ENCODE measurements at regions not wholly inside any gene's neighbourhood (a gene's known extent, or its start where the extent isn't known, plus 50 kb on each side); places are given as distances from the start of the nearest gene placed in this dataset.

DNA sequence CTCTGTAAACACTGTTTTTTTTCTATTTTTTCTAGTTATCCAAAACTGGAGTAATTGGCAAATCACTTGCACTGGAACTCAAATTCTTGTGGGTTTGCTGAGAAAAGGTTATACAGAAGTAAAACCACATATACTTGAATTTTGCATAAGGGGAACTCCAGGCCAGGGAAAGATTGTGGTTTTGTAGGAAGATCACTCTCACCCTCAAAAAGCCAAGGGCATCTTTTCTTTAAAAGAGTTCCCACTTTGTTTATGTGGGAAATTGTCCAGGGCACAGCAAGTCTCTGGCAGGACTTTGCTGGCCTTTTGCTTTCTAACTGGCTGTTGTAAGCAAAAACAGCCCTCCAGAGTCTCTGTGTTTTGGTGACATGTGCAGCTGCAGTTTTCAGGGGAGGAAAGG is 340.3 kb upstream of the RBMS3 start:
- no peak overlapping the region for H3K4me3 ChIP-seq (ENCODE audit: low read depth, low read length)

DNA sequence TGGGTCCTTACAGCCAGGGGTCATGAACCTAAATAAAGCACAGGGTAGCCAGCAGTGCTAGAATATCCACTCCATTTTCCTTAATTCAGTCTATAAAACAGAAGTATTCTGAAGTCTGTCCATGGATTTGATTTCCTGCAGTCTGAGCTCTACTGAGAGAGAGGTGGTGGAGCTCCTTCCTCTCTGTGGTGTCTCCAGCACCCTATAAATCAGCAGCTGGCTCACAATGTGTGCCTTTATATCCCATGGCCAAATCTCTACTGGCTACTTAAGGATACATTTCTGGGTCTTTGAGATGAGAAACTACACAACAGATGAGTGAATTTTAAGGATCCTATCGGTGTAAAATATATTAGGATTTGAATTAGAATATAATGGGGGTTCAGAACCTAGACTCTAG is 339.9 kb upstream of the RBMS3 start:
- H3K4me3 ChIP-seq (ENCODE audit: low read depth, low read length) = no peak overlapping the region

DNA sequence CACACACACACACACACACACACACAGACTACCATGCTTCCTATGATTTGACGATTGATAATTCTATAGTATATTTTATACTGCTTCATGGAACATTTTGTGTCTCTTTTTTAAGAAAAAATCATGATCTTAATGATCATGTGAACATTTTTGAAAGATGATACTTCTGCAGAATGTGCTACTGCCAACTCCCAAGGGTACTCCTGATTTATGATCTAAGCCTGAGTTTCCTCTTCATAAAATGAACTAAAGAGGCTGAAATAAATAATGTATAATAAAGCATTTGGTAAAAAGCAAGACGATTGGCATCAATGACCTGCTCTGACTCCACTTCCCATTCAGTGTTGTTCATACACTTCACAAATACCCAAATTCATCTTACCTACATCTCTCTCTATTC is 333.8 kb upstream of the RBMS3 start:
- no peak overlapping the region for H3K4me3 ChIP-seq (ENCODE audit: low read depth, low read length)

DNA sequence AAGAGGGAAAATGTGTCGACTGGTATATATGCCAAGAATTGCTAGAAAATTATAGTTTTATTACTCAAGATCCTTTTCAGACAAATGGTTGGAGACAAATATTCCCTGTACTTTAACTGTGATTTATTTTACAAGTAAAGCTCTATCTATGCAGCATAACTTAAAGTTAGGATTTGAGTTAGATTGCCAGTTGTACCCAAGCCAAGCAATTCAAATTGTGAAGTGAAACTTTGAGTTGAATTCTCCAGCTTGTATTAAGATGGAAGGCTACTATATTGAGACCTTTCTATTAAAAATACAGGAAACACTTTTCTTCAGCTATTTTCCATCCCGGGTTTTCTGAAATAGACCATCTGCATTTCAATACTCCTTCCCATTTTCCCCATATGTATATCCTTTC is 333.1 kb upstream of the RBMS3 start:
- H3K4me3 ChIP-seq (ENCODE audit: low read depth, low read length) = no peak overlapping the region

DNA sequence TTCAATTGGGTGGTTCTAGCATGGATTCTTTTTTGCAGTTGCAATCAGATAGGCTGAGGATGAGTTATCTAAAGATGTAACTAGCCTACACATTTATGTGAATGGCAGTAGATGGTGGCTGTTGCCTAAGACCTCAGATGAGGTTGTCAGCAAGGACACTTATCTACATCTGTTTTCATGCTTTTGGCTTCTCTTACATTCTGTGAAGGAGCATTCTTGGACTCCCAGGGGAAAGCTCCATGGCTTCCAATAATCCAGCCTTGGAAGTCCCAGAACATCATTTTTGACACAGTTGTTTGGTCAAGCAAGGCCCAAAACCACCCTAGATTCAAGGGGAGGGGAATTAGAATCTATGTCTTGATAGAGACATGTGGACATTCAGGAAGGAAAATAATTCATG is 332.2 kb upstream of the RBMS3 start:
- H3K4me3 ChIP-seq (ENCODE audit: low read depth, low read length) = no peak overlapping the region

DNA sequence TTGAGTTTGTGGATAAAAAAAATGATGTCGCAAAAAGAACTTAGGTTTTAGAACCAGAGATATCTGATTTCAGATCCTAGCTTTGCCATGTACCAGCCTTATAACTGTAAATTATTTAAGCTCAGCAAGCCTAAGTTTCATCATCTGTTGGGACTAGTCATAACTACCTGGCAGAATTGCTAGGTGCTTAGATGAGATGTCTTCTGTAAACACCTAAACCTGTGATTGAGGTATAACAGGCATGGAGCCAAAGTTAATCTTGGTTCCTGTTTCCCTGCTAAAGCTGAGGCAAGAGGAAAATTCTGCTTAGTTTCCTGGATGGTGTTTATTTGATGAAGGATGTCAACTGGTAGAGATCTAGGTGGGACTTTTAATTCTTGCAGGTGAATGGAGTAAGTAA is 331.3 kb upstream of the RBMS3 start:
- no peak overlapping the region for H3K4me3 ChIP-seq (ENCODE audit: low read depth, low read length)

DNA sequence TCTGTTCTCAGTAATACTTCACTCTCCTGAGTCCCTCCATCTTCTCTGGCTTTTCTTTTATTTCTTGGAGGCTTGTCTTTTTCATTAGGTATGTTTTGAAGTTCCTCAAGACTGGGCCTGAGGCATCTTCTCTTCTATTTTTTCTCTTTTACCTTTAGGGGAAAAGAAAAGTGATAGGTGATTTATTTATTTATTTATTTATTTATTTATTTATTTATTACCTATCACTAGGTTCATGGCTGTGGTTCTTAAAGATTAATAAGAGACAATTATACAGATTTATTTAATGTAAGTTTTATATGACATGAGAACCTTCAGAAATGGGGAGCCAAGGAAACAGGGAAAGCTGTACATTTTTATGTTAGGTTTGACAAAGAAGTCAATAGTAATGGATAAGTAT is 330.3 kb upstream of the RBMS3 start:
- no peak overlapping the region for H3K4me3 ChIP-seq (ENCODE audit: low read depth, low read length)

DNA sequence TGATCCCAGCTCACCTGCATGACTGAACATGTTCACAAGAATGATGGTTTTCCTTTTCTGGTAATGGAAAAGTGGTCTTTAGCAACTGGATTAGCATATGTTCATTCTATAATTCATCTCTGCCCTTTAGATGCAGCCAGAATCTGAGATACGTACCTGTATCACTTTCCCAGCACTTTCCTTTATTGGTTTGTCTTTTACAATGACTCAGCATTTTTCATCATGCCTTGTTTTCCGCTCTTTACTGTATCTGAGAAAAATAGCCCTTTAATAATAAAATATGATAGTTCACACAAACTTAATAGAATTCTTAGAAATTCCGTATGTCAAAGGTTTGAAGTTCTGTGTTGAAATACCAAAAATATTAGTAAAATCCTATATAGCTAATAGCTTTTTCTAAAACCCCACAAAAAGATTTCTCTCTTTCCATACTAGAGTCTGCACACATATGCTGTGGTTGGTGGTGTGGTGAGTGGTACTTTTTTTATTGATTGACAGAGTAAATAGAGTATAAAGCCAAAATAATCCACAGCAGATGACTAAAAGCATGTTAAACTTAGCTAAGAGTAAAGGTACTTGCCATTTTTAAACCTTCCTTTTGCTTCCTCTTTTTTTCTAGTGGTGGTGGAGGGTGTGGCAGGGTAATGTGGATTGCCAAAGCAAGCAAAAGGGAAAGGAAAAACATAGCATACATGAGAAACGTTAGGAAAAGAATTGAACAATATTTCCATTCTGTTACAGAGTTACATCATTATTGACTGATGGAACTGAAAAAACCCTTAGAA is 328.9 kb upstream of the RBMS3 start:
- H3K4me3 ChIP-seq (ENCODE audit: low read depth, low read length) = no peak overlapping the region

DNA sequence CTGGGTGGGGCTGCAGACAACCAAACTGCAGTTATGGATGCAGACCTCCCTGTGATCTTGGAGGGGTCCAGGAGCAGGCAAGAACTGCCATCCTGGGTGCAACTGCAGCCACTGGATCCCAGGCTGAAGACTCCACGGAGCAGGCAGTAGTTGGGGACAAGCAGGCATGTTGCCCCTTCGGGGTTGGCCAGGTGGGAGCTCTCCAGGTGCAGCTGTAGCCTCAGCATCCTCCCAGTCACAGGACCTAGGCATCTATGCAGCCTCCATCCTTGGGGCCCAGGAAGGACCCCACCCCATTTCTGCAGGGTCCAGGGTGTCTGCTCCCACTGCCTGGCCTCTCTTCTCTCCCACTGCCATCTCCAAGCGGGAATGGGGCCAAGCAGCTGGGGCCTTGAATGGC is 322.2 kb upstream of the RBMS3 start:
- H3K4me3 ChIP-seq (ENCODE audit: low read depth, low read length) = no peak overlapping the region

DNA sequence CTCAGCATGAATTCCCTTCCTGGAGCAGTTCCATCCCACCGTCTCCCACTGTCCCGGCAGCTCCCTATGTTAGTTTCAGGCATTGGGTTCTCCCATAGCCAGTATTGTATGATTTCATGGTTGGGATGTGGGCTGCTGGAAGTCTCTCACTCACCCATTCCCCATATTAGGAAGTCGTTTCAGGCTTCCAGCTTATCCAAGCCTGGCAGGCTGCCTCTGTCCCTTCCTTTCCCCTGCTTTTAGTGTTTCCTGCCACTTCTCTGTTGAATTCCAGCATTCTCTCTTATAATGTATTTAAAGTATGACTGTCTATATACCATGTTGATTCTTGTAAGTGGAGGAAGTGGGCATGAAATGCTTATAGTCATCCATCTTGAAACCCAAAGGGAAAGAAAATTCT is 309.7 kb upstream of the RBMS3 start:
- no peak overlapping the region for H3K4me3 ChIP-seq (ENCODE audit: low read depth, low read length)

DNA sequence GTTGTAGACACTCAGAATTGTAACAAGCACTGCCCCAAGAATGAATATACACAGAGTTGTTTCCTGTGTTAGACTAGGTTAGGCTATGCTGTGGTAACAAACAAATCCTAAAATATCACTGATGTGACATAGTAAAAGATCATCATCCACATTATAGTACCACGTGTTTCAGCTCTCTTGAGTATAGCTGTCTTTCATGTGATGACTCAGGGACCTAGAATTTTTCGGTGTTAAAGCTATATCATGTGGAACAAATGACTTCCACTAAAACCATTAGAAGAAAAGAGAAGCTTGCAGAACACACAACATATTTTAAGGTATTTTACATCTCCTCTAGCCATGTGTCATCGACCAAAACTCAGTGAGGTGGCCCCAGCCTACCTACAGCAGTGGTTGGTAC is 307.9 kb upstream of the RBMS3 start:
- H3K4me3 ChIP-seq (ENCODE audit: low read depth, low read length) = no peak overlapping the region

DNA sequence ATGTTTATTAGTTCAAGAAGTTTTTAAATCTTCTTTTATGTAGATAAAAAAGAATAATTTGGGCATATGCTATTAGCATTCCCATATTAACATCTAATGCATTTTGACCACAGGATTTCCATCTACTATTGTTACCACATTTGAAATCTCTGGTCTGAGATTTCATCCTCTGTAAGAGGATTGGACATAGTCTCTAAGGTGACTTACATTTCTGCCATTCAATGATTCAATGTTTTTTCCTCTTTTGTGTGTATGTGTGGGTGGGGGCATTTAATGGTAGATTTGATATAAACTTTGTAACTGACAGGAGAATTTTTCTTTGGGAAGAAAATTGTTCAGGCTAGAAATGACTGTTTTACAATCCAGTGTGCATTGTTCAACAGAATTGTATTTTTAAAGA is 307.3 kb upstream of the RBMS3 start:
- H3K4me3 ChIP-seq (ENCODE audit: low read depth, low read length) = no peak overlapping the region

DNA sequence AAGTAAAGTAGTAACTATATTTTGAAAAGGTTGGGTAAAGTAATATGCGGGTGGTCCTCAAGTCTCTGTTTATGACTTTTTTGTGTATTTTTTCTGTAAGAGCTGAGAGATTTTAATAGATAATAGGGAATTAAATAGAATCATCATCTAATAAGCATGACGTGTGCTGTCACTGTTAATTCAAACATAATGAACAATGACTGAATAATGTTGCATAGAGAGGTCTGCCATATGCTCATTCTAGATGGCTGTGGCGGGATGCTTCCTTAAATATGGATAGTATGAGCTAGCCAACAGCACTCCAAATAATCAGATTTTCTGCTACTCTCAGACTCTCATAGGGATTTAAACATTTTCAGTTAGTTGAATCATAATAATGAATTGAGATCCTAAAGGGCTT is 302.8 kb upstream of the RBMS3 start:
- H3K4me3 ChIP-seq (ENCODE audit: low read depth, low read length) = no peak overlapping the region

DNA sequence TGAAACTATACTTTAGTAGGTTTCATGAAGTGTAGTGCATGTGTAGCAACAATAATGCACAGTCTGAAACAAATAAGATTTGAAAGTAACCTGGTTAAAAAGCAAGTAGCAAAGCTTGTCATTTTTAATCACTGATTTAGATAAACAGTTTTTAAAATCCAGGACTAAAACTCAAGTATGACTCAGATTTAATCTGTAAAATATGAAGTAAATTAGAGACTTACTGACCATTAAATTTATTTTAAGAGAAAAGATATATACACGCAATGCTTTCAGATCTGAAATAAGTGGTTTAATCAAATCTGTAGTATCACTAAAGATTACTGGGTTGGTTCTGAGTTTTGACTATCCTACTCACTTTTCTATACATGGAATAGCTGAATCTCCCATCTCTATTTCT is 300.7 kb upstream of the RBMS3 start:
- no peak overlapping the region for H3K4me3 ChIP-seq (ENCODE audit: low read depth, low read length)

DNA sequence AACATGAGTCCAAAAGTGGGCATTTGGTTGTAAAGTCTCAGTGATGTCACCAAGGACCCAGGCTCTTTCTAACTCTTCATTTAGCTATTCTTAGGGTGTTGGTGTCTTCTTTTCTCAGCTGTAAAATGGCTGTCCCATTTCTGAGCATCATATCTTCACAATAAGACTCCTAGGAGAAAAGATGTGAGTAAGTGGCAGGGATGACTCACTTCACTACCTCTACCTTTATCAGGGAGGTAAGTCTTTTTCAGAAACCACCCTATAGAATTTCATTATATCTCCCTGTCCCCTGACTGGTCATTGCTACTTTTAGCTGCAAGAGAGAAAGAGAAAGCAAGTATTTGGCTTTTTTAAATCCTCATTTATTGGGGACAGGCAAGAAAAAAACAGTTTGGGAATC is 300.2 kb upstream of the RBMS3 start:
- H3K4me3 ChIP-seq (ENCODE audit: low read depth, low read length) = no peak overlapping the region

DNA sequence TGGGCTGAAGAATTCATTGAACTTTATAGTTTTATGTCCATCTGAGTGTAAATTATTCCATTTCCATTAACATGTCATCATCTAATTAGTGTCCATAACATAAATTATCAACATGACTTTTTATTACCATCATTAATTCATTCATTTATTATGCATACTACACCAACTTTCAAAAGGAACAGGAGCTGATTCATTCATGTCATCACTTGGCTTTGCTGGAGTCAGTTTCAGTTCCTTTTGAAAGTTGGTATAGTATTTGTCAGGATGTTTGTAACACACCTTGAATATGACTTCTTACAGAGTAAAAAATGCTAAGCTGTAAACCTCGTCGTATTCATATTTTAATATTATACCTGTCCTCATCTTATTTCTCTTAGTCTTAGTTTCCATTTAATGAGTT is 298.0 kb upstream of the RBMS3 start:
- H3K4me3 ChIP-seq (ENCODE audit: low read depth, low read length) = no peak overlapping the region

DNA sequence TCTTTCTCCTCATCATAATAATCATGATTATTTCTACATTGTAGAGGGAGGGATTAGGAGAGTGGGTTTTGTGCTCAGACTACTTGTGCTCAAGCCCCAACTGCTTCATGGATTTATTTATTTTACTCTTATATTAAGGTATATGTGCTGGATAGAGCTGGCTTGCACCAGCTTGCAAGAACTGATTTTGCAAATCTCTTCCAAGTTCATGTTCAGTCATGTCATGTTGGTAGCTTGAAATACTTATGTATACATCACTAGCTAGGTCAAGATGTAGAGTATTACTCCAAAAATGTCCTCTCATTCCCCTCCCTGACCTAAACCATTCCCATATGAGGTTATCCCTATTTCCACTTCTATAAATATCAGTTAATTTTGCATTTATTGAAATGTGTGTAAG is 293.9 kb upstream of the RBMS3 start:
- H3K4me3 ChIP-seq (ENCODE audit: low read depth, low read length) = no peak overlapping the region

DNA sequence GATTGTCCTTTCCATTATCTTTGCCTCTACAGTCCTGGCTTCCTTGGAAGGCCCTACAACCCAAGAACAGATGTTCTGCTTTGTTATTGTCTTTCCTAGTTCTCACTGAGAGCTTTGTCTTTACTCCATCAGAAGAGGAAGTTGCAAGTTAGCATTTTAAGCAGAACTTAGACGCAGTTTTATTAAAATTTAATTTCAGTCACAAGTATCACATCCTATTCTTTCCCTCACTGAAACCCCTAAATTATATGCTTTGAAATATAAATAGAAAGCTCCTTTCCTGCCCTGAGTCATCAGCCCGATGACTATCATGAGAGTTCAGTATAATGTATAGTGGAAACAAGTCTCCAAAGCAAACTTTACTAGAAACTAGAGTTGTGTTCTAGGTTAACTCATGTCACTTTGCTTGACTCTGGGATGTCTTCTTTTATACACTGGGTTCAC is 291.2 kb upstream of the RBMS3 start:
- H3K4me3 ChIP-seq (ENCODE audit: low read depth, low read length) = no peak overlapping the region

DNA sequence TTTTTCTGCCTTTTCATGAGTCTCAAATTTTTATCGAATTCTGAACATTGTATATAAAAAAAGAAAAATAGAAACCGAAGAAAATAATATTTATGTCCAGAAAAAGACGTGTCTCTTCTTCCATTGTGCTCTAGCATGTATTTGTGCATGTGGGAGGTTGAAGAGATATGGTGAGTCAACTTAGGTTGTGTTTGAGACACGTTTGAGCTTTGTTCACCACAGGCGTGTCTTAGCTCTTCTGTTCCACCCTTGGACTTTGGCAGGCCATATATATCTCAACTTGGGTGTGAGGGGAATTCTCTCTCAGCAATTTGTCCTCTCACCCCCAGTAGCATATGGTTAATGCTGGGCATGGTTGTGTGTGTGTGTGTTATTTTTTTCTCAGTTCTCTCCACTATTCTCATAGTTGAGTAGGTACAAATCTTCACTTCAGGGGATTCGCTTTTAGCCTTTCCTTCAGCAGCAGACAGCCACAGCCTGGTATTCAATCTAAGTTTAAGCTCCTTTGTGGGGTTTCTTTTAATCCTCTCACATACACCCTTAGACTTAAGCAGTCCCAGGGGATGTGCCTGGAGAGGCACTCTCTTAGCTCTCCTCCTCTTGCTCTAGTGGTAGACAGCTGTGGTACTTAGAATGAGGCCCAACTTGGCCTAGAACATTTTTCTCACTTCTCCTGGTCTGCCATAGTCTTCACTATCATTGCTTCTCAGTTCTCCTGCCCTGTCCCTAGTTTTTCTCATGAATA is 286.5 kb upstream of the RBMS3 start:
- H3K4me3 ChIP-seq (ENCODE audit: low read depth, low read length) = no peak overlapping the region

DNA sequence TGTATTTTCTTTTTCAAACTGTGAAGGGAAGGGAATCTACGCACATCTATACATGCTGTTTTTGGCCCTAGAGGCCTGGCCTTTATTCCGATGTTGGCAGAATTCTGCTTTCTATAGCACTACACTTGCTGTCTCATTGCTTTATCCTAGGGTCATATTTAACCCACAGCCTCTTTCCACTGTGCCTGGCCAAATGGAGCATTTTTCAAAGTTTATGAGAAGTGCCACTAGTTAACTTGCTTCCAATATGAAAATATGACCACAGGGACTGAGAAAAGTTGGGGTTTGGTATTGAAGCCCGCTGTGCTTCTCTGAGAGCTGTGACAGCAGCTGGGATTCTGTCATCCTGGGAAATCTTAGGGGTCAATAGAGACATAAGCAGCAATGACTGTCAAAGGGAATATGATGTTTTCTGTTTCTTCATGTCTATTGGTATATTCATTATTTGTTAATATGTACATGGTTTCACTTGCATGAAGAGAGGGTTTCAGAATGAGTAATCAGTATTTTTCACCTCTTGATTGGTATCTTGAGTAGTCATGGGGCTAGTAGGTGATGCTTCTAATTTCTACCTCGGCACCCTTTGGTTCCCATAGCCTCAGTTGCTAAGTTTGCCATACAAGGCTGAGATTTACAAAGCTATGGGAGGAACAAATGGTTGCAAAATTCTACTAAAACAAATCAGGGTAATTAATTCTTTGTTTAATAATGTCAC is 275.8 kb upstream of the RBMS3 start:
- H3K4me3 ChIP-seq (ENCODE audit: low read depth, low read length) = no peak overlapping the region

DNA sequence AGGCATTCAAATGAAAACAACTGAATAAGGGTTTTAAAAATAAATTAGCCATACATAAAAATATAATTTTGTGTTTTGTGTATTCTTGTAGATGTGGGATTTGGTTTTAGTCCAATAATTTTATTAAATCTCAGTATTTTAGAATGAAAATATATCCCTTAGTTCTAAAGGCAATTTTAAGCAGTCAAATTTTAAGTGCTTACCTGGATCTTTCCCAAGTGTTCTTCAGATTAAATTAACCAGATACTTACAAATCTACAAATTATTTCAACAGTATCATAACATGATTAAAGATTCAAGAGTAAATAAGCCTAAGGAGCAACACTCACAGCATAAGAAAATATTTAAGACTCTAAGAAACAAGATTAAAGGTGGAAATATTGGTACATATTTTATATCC is 275.0 kb upstream of the RBMS3 start:
- no peak overlapping the region for H3K4me3 ChIP-seq (ENCODE audit: low read depth, low read length)

DNA sequence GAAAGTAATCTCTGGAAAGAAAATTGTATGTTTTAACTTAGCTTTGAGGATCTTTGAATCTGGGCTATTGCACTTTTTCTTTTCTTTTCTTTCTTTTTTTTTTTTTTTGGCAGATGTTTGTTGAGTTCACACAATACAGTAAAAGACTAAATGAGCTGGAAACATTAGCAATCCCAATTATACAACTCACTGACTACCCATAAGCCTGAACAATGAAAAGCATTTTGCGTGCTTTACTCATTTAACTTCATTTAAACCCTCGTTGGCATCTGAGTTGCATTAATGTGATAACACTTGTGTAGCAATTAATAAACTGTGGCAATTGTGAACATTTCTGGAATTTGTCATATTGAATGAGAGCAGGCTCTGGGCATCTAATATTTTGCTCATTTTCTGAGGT is 269.4 kb upstream of the RBMS3 start:
- H3K4me3 ChIP-seq (ENCODE audit: low read depth, low read length) = no peak overlapping the region
